Panc1 (cell line): ENCODE measurements at regions not wholly inside any gene's neighbourhood (a gene's known extent, or its start where the extent isn't known, plus 50 kb on each side); places are given as distances from the start of the nearest gene placed in this dataset.

ENCODE experiments used
- ATAC-seq: fragments of 200-7000 bp; cut with Tn5 transposase; 2 replicates; pipeline ENCODE4 v1.9.1; 2020; ENCODE audit warnings: mild to moderate bottlenecking, moderate library complexity
- BruUV-seq: library from RNA; stranded (reverse); fragments of 400-500 nt; replicated peaks from 2 replicates; lab custom pipeline; 2021; lab: Mats Ljungman, UMichigan
- CTCF ChIA-PET: fragments of 300-600 bp; sonication (Branson Sonifier 250); formaldehyde crosslinking; loops from one replicate; lab custom pipeline; 2022; ENCODE audit warnings: antibody characterized with exemption; lab: Charles Lee
- POLR2A ChIA-PET: fragments of 300-600 bp; sonication (Branson Sonifier 250); formaldehyde crosslinking; loops from one replicate; lab custom pipeline; 2022; ENCODE audit warnings: antibody characterized with exemption; lab: Charles Lee
- DNase-seq: peaks from one replicate; pipeline ENCODE4 v3.0.0-alpha.2; 2010; ENCODE audit warnings: low read depth, low spot score
- H3K27ac ChIP-seq: 2 replicates; pipeline ENCODE4 v1.5.1; 2011; ENCODE audit warnings: mild to moderate bottlenecking, low read length, inconsistent platforms
- H3K27me3 ChIP-seq: fragments of 200-500 bp; sonication (Bioruptor generic); 2 replicates; pipeline ENCODE4 v1.6.0; 2014; ENCODE audit warnings: low read length, inconsistent platforms; ENCODE audit not compliant: control insufficient read depth, insufficient read depth
- H3K36me3 ChIP-seq: fragments of 200-500 bp; sonication (Bioruptor generic); 2 replicates; pipeline ENCODE4 v1.5.1; 2014; ENCODE audit warnings: inconsistent platforms, mild to moderate bottlenecking, low read length, moderate library complexity; ENCODE audit not compliant: control insufficient read depth, insufficient read depth
- H3K4me1 ChIP-seq: 2 replicates; pipeline ENCODE4 v1.5.1; 2011; ENCODE audit warnings: inconsistent platforms, mild to moderate bottlenecking, low read length, moderate library complexity; ENCODE audit not compliant: control insufficient read depth, insufficient read depth
- H3K4me3 ChIP-seq, 2 experiments: 2 replicates each; pipeline ENCODE4 v1.5.1; 2011 to 2012; ENCODE audit warnings: low read depth in 2 of 2, low read length in 2 of 2, mild to moderate bottlenecking in 2 of 2, inconsistent platforms in 1 of 2, moderate library complexity in 1 of 2
- H3K9me3 ChIP-seq: fragments of 200-500 bp; sonication (Bioruptor generic); 2 replicates; pipeline ENCODE4 v1.5.1; 2014; ENCODE audit warnings: low read depth, mild to moderate bottlenecking, inconsistent platforms, low read length, moderate library complexity; ENCODE audit not compliant: control insufficient read depth, insufficient read depth
- CTCF ChIP-seq: fragments of 450-650 bp; IDR thresholded peaks from 2 replicates; pipeline ENCODE4 v1.5.1; 2017; ENCODE audit warnings: mild to moderate bottlenecking
- POLR2AphosphoS5 ChIP-seq: IDR thresholded peaks from 2 replicates; pipeline ENCODE4 v1.6.1; 2012; ENCODE audit warnings: mild to moderate bottlenecking, low read depth, low read length, moderate library complexity
- SIN3A ChIP-seq: IDR thresholded peaks from 2 replicates; pipeline ENCODE4 v1.6.1; 2012; ENCODE audit warnings: low read depth, mild to moderate bottlenecking, low read length, moderate library complexity, borderline replicate concordance; ENCODE audit not compliant: insufficient read depth
- TCF7L2 ChIP-seq: IDR thresholded peaks from 2 replicates; pipeline ENCODE4 v1.6.1; 2011; ENCODE audit warnings: mild to moderate bottlenecking, low read depth, low read length, inconsistent platforms
- in situ Hi-C: cut with HindIII; loops from 2 replicates; pipeline ENCODE4 v1.10.0; 2016; ENCODE audit warnings: low sequenced_read_pairs, low pct_unique_long_range_greater_than_20kb
- intact Hi-C: fragments of 100-400 bp; cut with micrococcal nuclease; formaldehyde crosslinking; loops from one replicate; pipeline ENCODE4 v1.10.0; 2022; ENCODE audit not compliant: unreplicated experiment
- TF ChIP-seq, protein P1 (sequence below), 2 experiments: IDR thresholded peaks; 2 replicates each; pipeline ENCODE4 v1.6.1; 2011 to 2012; ENCODE audit warnings: low read depth in 2 of 2, control low read depth in 1 of 2, low read length in 1 of 2, mild to moderate bottlenecking in 1 of 2, moderate library complexity in 1 of 2; ENCODE audit not compliant: insufficient read depth in 1 of 2

DNA sequence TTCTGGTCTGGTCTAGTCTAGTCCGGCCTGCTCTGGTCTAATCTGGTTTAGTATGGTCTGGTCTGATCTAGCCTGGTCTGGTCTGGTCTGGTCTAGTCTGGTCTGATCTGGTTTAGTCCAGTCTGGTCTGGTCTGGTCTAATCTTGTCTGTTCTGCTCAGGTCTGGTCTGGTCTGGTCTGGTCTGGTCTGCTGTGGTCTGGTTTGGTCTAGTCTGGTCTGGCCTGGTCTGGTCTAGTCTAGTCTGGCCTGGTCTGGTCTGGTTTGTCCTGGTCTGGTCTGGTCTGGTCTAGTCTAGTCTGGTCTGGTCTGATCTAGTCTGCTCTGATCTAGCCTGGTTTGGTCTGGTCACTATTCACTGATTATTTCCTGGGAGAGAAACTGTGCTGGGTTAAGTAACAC is 84.1 kb upstream of the PRR23E start:
- intact Hi-C loops = no loop called here

DNA sequence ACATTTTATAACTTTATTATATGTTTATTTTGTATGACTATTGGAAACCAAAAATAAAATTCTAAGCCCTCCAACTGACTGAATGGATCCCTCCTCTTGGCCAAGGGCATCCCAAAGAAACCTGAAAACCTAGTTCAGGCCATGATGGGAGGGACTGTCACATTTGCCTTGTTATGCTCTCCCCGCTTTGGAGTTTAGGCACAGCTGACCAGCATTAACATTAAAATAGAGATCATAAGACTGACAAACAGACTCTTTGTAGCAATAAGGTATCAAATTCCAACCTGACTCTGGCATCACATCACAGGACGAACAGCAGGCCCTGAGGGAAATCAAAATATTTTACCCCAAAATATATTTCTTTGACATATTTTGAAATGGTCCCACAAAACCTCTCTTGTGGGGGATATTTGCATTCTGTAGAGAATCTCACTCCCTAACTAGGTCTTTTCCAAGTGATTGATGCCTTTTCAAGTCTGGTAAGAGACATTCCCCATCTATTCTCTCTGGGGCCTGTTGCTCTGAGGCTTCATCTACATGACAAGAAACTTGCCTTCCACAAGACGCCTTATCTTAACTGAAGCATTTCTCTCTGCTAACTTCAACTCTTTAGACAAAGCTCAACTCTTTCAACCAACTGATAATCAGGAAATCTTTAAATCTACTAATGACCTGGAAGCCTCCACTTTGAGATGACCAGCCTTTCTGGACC is 81.8 kb upstream of the PRR23E start:
- Histone ChIP-seq H3K4me1 (no peaks in the 10 kb centered on the region), H3K27ac (no peak overlapping the region), H3K27me3 (no peaks in the 10 kb centered on the region), H3K36me3 (no peaks in the 10 kb centered on the region), H3K9me3 (peaks cover 16% of the 10 kb centered on the region; the same call in 1 of the 2 replicates), H3K4me3 (no peak overlapping the region)
- in situ Hi-C loops = no loop called here
- BruUV-seq = no TSS peak
- ChIA-PET CTCF (interaction anchor here (0.6 kb wide), 1 partner anchor 151 kb away, joined by 3 read pairs; no protein-coding TSS in a partner anchor), POLR2A (no interaction called here)
- intact Hi-C loops = no loop called here
- ATAC-seq = no peak
- DNase-seq = no peak
- TF ChIP-seq SIN3A (no peak), POLR2AphosphoS5 (no peak), TCF7L2 (no peak), CTCF (no peak)
- TF ChIP-seq, protein P1, sequence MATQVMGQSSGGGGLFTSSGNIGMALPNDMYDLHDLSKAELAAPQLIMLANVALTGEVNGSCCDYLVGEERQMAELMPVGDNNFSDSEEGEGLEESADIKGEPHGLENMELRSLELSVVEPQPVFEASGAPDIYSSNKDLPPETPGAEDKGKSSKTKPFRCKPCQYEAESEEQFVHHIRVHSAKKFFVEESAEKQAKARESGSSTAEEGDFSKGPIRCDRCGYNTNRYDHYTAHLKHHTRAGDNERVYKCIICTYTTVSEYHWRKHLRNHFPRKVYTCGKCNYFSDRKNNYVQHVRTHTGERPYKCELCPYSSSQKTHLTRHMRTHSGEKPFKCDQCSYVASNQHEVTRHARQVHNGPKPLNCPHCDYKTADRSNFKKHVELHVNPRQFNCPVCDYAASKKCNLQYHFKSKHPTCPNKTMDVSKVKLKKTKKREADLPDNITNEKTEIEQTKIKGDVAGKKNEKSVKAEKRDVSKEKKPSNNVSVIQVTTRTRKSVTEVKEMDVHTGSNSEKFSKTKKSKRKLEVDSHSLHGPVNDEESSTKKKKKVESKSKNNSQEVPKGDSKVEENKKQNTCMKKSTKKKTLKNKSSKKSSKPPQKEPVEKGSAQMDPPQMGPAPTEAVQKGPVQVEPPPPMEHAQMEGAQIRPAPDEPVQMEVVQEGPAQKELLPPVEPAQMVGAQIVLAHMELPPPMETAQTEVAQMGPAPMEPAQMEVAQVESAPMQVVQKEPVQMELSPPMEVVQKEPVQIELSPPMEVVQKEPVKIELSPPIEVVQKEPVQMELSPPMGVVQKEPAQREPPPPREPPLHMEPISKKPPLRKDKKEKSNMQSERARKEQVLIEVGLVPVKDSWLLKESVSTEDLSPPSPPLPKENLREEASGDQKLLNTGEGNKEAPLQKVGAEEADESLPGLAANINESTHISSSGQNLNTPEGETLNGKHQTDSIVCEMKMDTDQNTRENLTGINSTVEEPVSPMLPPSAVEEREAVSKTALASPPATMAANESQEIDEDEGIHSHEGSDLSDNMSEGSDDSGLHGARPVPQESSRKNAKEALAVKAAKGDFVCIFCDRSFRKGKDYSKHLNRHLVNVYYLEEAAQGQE (IDR thresholded peaks at IDR 0.05; ENCODE audit: insufficient read depth in 1 of 2, low read depth in 2 of 2, low read length in 1 of 2) = no peak

More for the DNA sequence above, 84.1 kb upstream of the PRR23E start:
- no peaks in the 10 kb centered on the region for H3K36me3 ChIP-seq
- no peaks in the 10 kb centered on the region for H3K4me1 ChIP-seq
- ATAC-seq (no peak), DNase-seq (no peak)
- BruUV-seq = no TSS peak
- H3K9me3 ChIP-seq = peaks cover 16% of the 10 kb centered on the region; the same call in 1 of the 2 replicates
- TF ChIP-seq SIN3A = no peak
- TF ChIP-seq, protein P1 (IDR thresholded peaks at IDR 0.05; ENCODE audit: insufficient read depth in 1 of 2, low read depth in 2 of 2, low read length in 1 of 2) = no peak
- no peak for TF ChIP-seq POLR2AphosphoS5
- no peak for TF ChIP-seq CTCF
- TF ChIP-seq TCF7L2 = no peak
- in situ Hi-C loops = no loop called here
- ChIA-PET CTCF (interaction anchor here (0.6 kb wide), 1 partner anchor 243 kb away, joined by 3 read pairs; no protein-coding TSS in a partner anchor), POLR2A (no interaction called here)
- no peak overlapping the region for H3K4me3 ChIP-seq
- no peaks in the 10 kb centered on the region for H3K27me3 ChIP-seq
- H3K27ac ChIP-seq = no peak overlapping the region
